CMK (cell line): ENCODE measurements at regions not wholly inside any gene's neighbourhood (a gene's known extent, or its start where the extent isn't known, plus 50 kb on each side); places are given as distances from the start of the nearest gene placed in this dataset.

ENCODE experiments used
- DNase-seq: peaks from one replicate; pipeline ENCODE4 v3.0.0-alpha.2; 2010; ENCODE audit warnings: low read depth

- no peak for DNase-seq
These were observed 62.3 kb upstream of the ARHGEF3 start for GRCh38 chr3:56864090-56864489.

- no peak for DNase-seq
These were observed 60.8 kb upstream of the ARHGEF3 start for GRCh38 chr3:56862352-56863062.

GRCh38 chr3:56861511-56861910 is 59.8 kb upstream of the ARHGEF3 start:
- no peak for DNase-seq

- no peak for DNase-seq
These were observed 59.2 kb upstream of the ARHGEF3 start for GRCh38 chr3:56860939-56861338.

- no peak for DNase-seq
These were observed 58.6 kb upstream of the ARHGEF3 start for GRCh38 chr3:56860351-56860750.

- DNase-seq: no peak
These were observed 56.6 kb upstream of the ARHGEF3 start for GRCh38 chr3:56858331-56858730.

- DNase-seq: no peak
These were observed 55.4 kb upstream of the ARHGEF3 start for GRCh38 chr3:56857178-56857577.

GRCh38 chr3:56856752-56857151 is 55.0 kb upstream of the ARHGEF3 start:
- DNase-seq: no peak

- DNase-seq: no peak
These were observed 54.2 kb upstream of the ARHGEF3 start for GRCh38 chr3:56855856-56856512.

GRCh38 chr3:56854856-56855611 is 53.3 kb upstream of the ARHGEF3 start:
- DNase-seq: no peak

- DNase-seq: no peak
These were observed 50.5 kb upstream of the ARHGEF3 start for GRCh38 chr3:56851966-56852884.
